ENCODE measurements at regions not wholly inside any gene's neighbourhood (a gene's known extent, or its start where the extent isn't known, plus 50 kb on each side); places are given as distances from the start of the nearest gene placed in this dataset.
"Not testable (repeated sequence)": the region's sequence is repeated elsewhere in the genome, so short reads cannot be mapped to it uniquely, and the experiment has no call there.

DNA sequence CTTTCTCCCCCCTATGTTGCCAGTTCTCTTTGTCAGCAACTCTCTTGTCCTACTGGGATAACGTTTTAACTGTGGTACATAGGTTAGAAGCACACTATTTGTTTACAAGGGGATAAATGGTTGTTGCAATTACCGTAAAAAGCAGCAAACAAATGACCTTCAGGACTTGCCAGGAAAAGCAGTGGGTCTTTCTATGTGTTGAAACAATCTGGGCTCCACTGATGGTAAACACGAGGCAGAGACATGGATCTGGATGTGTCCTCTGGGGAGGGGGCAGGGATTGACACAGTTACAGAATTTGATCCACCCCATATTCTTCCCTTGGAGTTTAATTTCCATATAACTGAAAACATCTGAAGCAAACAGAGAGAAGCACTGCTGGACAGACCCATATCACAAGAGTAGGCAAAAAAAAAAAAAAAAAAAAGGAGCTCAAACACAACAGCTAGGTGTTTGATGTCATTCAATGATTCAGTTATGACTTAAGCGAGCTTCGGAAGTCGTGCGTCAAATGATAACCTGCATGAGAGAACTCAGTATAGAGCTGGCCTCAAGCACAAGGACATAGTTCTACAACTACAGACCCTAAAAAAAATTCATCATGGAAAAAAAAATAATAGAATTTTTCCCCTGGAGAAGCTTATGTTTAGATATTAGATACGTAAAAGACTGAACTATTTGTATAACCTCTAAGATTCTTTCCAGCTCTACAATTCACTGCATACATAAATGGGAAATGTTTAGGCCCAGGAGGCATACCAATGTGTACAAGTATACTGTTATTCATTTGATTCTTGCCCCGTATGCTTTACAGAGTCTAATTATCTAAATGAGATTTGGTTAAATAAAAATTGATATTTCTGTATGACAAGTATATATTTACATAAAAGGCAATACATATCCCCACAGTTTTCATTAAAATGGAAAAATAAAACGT is 127.7 kb downstream of the ALDH8A1 start:
- DNase-seq (ENCODE audit: low read depth) = peak; percentile 84

DNA sequence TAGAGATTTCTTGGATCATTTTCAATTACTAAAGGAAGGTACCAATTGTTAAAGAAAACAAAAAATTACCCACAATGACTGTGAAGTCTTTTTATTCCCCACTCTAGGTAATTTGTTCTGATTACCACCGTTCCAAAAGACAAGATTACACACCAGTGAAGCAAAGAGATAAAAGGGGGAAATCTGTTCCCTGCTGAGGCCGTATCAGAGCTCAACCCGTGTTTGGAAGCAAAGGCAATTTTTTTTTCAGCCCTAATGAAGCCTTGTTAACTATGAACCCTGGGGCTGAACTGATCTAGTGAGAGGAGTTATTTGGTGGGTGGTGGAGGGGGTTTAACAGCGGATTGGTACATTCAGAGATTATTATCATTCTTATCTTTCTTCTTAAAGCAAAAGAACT is 128.5 kb downstream of the ALDH8A1 start:
- DNase-seq (ENCODE audit: low read depth) = no peak

DNA sequence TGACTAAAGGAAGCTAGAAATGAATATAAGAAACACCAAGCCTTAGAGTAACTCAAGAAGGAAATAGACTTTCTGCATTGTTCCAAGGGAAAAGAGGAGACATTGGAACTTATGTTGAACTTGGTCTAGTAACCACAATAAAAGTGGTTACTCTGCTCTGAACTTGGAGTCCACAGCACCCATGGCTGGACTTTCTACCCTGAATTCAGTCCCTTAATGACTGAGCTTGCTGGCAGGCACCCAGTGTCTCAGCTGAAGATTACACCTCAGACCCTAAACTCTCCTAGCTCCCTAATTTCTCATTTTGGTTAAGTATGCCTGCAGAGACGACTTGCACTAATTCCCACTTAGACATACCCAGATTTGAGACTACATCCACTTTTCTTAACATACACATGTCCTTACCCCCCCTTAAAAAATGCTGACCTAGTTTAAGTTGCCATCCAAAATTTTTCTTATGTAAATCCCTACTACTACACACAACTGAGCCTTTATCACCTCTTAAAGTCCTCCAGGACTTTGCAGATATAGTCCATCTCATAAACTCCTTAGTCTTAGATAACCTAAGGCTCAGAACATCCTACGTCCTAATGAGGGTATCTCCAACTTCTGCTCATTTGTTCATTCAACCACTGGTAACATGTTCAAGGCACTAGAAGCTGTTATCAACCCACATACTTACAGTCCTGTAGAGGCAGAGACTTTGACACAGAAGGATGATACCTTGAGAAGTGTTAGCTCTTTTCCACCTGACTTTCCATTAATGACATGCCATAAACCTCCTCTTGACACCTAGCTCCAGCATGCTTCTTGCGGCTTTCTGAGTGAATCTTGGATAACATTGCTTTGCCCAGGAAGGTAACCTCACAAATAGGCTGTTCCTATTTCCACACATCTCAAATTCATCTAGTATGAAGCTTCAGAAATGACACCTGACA is 129.8 kb downstream of the ALDH8A1 start:
- no peak for DNase-seq (ENCODE audit: low read depth)

DNA sequence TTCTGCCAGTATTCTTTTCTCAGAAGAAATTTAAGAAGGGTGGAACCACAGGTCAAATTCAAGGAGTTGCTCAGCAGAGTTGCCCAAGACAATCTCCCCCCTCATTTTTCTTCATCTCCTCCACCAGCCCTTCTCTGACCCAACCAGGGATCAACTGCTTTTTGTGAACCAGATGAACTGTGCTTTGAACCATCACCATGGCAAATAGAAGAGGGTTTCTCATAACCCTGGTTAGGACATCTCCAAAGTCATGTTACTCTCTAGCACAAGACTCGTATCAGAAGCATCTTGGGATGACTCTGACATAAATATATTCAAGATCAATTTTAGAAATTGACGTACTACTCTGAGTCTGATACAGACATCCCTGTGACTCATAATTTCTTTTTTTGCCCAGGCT is 130.7 kb downstream of the ALDH8A1 start:
- DNase-seq (ENCODE audit: low read depth) = no peak

DNA sequence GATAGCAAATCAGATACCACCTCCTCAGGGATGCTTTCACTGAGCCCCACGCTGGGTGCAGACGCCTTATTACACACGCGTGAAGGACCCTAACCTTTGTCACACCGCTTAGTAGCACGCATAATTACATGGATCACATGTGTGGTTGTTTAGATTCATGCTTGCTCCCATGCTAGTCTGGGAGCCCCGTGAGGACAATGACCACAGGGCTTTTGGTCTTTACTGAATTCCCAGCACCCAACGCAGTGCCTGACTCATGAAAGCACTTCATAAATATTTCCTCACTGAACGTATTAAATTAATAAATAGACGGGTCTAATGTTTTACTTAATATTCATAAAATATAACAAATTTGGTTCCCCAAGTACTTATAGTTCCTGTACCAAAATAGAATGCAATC is 132.5 kb downstream of the ALDH8A1 start:
- DNase-seq (ENCODE audit: low read depth) = no peak

DNA sequence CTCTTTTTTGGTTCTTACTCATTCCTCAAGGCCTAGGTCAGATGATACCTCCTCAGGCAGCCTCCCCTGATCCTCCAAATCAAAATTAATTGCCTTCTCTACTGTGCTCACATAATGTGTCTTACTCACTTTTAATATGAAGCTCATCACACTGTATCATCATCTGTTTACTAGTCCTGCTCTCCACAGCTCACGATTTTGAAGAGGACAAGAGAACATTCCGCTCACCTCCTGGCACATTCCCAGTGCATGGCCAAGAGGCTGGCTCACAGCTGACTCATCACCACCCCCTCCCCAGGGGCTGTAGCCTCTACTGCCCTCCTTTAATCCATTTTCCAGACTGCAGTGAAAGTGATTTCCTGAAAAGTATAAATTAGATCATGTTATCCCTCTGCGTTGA is 133.1 kb downstream of the ALDH8A1 start:
- DNase-seq (ENCODE audit: low read depth) = peak; percentile 74

DNA sequence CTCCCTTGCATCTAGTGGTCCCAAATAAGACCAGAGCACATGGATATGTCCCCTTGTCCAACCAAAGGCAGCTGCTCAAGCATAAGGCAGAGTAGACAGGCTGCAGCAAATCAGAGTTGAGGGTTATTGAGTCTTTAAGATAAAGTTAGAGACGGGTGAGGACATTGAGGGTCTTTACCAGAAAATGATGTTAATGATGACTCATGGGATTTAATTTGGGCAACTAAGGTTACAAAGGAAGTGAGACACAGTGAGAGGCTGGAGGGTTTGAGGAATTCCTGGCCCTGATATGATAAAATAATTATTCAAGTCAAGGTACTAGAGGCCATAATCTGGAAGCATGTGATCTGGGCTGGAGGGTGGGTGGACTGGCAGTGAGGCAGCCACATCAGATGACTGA is 133.6 kb downstream of the ALDH8A1 start:
- DNase-seq (ENCODE audit: low read depth) = no peak

DNA sequence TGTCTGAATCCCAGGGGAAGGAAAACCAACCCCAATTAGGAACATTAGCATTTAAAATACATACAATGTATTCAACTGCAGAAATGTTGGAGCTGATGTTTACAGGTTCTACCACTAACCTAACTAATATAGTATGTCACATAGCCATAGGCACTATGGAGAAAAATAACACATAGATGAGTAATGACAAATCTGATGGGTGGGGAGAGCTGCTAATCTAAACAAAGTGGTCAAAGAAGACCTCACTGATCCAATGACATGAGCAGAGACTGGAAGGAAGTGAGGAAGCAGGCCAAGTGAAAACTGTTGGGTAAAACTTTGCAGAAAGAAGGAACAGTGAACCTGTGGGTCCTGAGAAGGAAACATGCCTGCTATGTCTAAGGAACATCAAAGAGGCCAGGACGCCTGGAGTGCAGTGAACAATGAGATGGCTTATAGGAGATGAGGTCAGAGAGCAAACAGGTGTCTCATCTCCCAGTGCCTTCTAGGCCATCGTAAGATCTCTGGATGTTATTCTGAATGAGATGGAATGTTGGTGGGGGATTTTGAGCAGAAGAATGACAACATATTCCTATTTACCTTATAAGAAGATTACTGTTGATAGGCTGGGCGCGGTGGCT is 135.7 kb downstream of the ALDH8A1 start:
- DNase-seq (ENCODE audit: low read depth) = no peak

DNA sequence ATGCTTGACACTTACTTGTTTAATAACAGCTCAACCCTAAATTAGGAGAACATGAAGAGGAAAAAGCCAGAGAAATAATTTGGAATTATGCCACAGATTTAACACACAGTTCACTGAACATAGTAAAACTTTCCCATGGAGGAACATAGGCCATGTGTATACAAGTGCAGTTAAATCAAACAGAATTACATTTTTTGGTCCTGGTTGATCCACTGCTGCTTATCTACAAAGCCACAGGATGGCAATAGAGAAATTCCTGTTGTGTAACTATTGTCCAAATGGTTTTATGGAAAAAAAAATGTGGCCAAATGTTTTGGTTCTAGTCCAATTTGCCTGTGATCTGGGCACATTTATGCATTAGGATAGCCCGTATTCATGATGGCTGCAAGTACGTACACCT is 136.8 kb downstream of the ALDH8A1 start:
- no peak for DNase-seq (ENCODE audit: low read depth)

DNA sequence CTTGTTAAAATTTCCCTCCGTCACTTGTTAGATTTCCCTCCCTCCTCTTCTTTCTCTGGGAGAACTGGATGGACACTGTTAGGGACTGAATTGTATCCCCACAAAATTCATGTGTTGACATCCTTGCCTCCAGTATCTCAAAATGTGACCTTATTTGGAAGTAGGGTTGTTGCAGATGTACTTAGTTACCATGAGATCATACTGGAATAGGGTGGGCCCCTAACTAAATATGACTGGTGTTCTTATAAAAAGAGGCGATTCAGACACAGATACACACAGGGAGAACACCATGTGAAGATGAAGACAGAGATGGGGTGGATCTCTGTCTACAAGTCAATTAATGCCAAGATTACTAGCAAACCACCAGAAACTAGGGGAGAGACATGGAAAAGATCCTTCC is 139.5 kb downstream of the ALDH8A1 start:
- no peak for DNase-seq (ENCODE audit: low read depth)

DNA sequence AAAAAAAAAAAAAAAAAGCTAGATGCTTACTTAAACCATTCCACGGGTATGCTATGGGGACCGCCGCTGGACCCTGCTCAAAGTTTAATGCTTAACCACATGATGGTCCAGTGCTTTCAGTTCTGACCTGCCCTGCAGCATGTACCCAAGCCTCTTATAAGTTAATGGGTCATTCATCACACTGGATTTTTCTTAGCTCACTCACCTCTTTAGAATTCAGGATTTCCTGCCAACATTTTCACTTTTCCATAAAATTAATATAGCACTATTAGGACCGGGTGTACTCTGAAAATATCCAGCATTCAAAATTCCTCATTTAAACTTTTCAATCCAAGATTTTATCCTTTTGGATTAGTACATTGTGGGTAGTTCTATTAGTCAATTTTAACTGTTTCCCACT is 140.8 kb downstream of the ALDH8A1 start:
- DNase-seq (ENCODE audit: low read depth) = peak; percentile 97

DNA sequence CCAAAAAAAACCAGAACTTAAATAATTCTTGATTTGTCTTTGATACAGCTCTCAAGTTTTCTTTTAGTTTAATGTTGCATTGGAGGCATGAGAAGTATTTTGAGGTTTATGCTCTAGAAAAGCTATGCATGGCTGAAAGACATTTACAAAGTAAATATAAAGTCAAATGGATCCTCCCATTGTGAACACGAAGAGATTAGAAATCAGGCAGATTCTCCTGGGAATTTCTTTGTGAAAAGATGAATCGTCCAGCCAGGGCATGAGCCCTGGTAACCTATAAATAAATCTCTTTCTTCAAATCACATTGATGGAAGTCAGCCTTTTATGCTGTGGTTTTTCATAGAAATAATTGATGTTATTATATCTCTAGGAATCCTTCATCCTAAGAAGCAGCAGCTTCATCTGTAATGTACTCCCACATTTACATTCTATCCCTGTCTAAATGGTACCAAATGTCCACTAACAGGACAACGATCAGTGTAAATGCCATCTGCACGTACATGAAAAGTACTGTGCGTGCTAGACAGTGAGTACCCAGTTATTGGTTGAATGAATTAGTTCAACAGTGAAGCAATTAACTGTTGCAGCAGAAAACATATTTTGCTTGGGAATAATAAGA is 143.6 kb downstream of the ALDH8A1 start:
- no peak for DNase-seq (ENCODE audit: low read depth)

DNA sequence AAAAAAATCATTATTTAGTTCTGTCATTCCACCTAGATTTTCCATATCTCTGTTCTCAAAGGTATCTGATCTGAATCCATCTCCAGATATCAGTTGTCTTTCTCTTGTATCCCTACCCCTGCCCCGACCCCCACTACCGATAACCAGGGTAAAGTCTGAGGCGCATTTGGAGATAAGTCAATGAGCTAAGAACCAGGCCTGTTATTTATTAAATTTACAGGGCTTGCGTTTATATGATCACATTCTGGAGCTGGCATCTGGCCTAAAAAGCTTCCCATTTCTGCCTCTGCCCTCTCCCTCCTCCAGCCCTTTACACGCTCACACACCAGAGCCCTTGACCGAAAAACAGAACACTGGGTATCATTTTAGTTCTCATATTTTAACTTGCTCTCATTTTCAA is 144.7 kb downstream of the ALDH8A1 start:
- no peak for DNase-seq (ENCODE audit: low read depth)

DNA sequence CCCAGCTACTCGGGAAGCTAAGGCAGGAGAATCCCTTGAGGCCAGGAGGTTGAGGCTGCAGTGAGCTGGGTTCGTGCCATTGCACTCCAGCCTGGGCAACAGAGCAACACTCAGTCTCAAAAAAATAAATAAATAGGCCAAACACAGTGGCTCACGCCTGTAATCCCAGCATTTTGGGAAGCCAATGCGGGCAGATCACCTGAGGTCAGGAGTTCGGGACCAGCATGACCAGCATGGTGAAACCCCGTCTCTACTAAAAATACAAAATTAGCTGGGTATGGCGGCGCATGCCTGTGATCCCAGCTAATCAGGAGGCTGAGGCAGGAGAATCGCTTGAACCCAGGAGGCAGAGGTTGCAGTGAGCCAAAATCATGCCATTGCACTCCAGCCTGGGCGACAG is 145.6 kb downstream of the ALDH8A1 start:
- not testable (repeated sequence) for DNase-seq (ENCODE audit: low read depth)

DNA sequence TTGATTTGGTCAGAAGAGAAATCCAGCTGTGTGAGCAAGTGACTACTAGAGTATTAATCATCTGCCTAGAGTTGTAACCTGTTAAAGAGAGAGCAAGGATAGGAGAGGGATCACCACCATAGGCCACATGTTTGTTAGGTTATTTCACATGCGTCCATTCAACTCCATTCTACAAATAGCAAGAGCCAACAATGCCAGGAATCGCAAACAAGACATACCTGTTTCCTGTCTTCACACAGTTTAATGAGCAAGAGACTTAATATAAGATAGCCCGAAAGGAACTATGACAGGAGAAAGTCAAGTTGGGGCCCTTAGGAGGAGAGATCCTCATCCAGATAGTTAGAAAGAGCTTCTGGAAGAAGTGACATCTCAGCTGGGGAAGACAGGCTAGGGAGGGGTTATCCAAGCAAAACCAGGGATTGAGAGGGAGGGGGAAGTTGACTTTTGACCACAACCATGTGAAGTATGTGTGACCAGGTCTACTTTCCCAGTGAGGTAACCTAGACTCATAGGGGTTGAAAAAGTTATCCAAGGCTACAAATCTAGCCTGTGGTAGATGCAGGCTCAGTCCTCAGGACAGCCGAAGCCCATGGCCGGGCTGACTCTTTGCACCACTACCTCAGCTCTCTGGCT is 147.4 kb downstream of the ALDH8A1 start:
- DNase-seq (ENCODE audit: low read depth) = peak; percentile 95

DNA sequence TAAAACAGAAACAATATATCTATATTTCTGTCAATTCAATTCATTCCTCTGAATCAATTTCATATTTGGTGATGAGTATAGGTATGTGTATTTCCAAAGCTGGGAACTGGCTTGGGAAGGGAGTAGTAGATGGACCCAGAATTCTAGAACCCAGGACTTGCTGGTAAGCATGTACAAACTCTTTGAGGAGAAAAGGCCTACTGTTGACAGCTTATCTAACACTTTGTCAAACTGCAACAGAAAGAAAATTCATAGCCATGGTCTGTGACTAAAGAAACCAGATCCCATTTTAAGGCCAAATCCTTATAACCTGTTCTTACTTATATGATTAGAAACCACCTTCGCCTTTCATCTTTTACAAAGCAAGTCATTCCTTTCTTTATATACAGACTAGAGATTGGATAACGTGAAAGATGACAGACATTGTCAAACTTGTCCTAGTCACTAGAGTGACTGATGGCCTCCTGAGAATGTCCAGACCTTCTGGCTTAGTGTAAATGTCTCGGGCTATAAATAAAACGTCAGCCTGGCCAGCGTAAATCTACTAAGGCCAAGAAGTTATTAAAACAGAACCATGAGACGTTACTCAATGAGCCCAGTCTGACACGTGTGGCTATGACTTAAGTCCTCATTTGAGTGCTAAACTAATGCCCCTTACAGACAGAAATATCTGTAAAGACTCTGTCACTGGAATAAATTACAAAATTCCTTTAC is 152.3 kb downstream of the ALDH8A1 start:
- DNase-seq (ENCODE audit: low read depth) = no peak

DNA sequence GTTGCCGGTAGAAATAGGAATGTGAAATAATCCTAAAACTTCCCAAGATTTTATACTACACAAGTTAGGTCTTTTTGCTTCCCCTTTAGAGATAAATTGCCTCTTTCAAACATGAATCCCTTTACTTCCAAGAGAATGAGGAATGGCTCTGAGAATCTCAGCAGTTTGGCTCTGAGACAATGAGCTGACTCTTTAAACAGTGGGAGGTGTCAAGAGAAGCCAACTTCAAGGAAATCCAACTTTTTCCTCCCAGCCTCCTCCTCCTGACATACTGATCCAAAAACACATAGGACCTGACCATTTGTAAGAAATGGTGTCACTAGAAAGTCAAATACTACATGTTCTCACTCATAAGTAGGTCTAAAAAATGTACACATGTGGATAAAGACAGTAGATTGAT is 154.2 kb downstream of the ALDH8A1 start:
- DNase-seq (ENCODE audit: low read depth) = no peak

DNA sequence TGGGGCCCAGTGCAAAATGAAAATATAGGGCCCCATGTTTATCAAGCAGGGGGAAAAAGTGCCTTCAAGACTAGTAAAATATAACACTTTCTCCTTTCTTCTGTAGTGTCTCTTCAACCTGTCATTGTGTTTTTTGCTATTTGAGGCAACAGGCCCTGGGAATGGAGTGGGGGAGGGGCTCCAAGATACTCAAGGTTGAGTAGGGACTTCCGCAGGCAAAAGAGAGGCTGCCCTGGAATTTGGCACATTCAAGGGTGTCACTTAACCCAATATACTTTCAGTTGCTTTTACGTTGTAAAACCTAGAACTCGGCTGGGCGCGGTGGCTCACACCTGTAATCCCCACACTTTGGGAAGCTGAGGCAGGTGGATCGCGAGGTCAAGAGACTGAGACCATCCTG is 154.9 kb downstream of the ALDH8A1 start:
- DNase-seq (ENCODE audit: low read depth) = no peak

DNA sequence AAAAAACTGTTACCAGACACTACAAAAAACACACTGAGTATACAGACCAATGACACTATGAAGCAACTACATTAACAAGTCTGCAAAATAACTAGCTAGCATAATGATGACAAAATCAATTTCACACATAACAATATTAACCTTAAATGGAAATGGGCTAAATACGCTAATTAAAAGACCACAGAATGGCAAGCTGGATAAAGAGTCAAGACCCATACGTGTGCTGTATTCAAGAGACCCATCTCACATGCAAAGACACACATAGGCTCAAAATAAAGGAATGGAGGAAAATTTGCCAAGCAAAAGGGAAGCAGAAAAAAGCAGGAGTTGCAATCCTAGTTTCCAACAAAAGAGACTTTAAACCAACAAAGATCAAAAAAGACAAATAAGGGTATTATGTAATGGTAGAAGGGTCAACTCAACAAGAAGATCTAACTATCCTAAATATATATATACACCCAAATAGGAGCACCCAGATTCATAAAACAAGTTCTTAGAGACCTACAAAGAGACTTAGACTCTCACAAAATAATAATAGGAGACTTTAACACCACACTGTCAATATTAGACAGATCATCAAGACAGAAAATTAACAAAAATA is 158.6 kb downstream of the ALDH8A1 start:
- not testable (repeated sequence) for DNase-seq (ENCODE audit: low read depth)

DNA sequence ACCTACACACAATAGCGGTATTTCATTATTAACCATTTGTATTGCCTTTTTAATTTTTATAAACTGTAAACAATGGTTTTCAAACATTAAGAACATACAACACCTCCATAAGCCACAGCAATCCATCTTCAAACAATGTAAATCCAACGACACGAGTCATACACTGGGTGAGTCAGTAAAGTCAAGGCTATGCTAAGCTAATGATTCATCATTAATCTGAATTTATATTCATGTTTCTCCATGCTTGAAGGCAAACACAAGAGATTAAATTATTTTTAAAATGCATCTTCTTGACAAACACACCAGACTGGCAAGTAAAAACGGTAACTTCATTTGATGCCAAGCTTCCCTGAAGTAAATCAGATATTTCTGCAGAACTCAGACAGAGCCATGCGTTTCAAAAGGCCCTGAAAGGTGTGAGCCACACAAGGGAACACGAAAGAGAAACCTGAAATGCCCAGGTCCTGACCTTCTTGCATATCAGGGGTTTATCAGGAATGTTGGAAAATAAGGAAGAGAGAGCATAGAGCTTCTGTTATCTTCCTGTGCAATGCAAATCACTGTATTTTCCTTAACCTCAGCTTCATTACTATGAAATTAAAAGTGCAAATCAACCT is 162.5 kb downstream of the ALDH8A1 start:
- DNase-seq (ENCODE audit: low read depth) = peak; percentile 86
